SK-N-SH (cell line): ENCODE measurements at regions not wholly inside any gene's neighbourhood (a gene's known extent, or its start where the extent isn't known, plus 50 kb on each side); places are given as distances from the start of the nearest gene placed in this dataset.

Experiments used
- CTCF ChIA-PET: fragments of 300-600, 350-600 bp; formaldehyde crosslinking; extraction: SDS; loops from one replicate; lab custom pipeline; 2021; lab: Yijun Ruan, JAX
- POLR2A ChIA-PET: fragments of 350-600 bp; sonication (Branson Sonifier 250); formaldehyde crosslinking; extraction: SDS; loops from one replicate; lab custom pipeline; 2020; ENCODE audit warnings: antibody characterized with exemption, inconsistent platforms; lab: Yijun Ruan, JAX
- DNase-seq: peaks from one replicate; pipeline ENCODE4 v3.0.0; 2012
- H2AFZ ChIP-seq: fragments of 200-600 bp; sonication (generic); 2 replicates; pipeline ENCODE4 v1.8.1; 2016; ENCODE audit warnings: antibody characterized with exemption, mild to moderate bottlenecking, low read depth
- H3F3A ChIP-seq: fragments of 200-600 bp; sonication (generic); replicated peaks from 2 replicates; pipeline ENCODE3; 2016; ENCODE audit warnings: antibody characterized with exemption, mild to moderate bottlenecking; ENCODE audit not compliant: insufficient read depth
- H3K27ac ChIP-seq, 2 experiments: fragments of 200-500 bp in 1 of 2; fragments of 200-600 bp in 1 of 2; sonication (Bioruptor generic) in 1 of 2; sonication (generic), shearing (Covaris generic) in 1 of 2; 2 replicates each; pipeline versions ENCODE4 v1.5.1 to v1.6.1; 2014 to 2016; ENCODE audit warnings: low read depth in 2 of 2, inconsistent platforms in 1 of 2, low read length in 1 of 2, mild to moderate bottlenecking in 1 of 2, mixed read lengths in 1 of 2
- H3K27me3 ChIP-seq: fragments of 200-600 bp; sonication (generic), shearing (Covaris generic); 2 replicates; pipeline ENCODE4 v1.6.1; 2016; ENCODE audit warnings: mixed run types; ENCODE audit not compliant: insufficient read depth
- H3K36me3 ChIP-seq, 2 experiments: fragments of 200-500 bp in 1 of 2; fragments of 200-600 bp in 1 of 2; sonication (Bioruptor generic) in 1 of 2; sonication (generic) in 1 of 2; replicated peaks in 1 of 2; 2 replicates each; pipeline versions ENCODE3 to v1.5.1; 2014 to 2016; ENCODE audit warnings: low read length in 1 of 2, mild to moderate bottlenecking in 1 of 2; ENCODE audit not compliant: insufficient read depth in 2 of 2, control insufficient read depth in 1 of 2
- H3K4me1 ChIP-seq, 2 experiments: fragments of 200-500 bp in 1 of 2; fragments of 200-600 bp in 1 of 2; sonication (Bioruptor generic) in 1 of 2; sonication (generic), shearing (Covaris generic) in 1 of 2; 2 replicates each; pipeline versions ENCODE4 v1.5.1 to v1.6.1; 2014 to 2016; ENCODE audit warnings: low read depth in 1 of 2, low read length in 1 of 2, mixed run types in 1 of 2; ENCODE audit not compliant: insufficient read depth in 2 of 2, control insufficient read depth in 1 of 2
- H3K4me2 ChIP-seq: fragments of 200-600 bp; sonication (generic), shearing (Covaris generic); 2 replicates; pipeline ENCODE4 v1.6.1; 2017; ENCODE audit warnings: mixed run types
- H3K4me3 ChIP-seq, 2 experiments: fragments of 200-500 bp in 1 of 2; fragments of 200-600 bp in 1 of 2; sonication (Bioruptor generic) in 1 of 2; sonication (generic), shearing (Covaris generic) in 1 of 2; 2 replicates each; pipeline versions ENCODE4 v1.5.1 to v1.8.1; 2014 to 2016; ENCODE audit warnings: low read depth in 2 of 2, inconsistent platforms in 1 of 2, low read length in 1 of 2, mild to moderate bottlenecking in 1 of 2, mixed read lengths in 1 of 2, moderate library complexity in 1 of 2
- H3K79me2 ChIP-seq: fragments of 200-600 bp; sonication (generic); 2 replicates; pipeline ENCODE4 v1.8.1; 2017; ENCODE audit warnings: mild to moderate bottlenecking; ENCODE audit not compliant: insufficient read depth
- H3K9ac ChIP-seq: fragments of 200-600 bp; sonication (generic); 2 replicates; pipeline ENCODE4 v1.6.1; 2017; ENCODE audit warnings: mixed run types
- H3K9me2 ChIP-seq: fragments of 200-600 bp; sonication (generic); 2 replicates; pipeline ENCODE4 v1.6.1; 2017; ENCODE audit warnings: mixed run types
- H3K9me3 ChIP-seq: fragments of 200-600 bp; sonication (generic); 2 replicates; pipeline ENCODE4 v1.6.1; 2017; ENCODE audit warnings: mixed run types, mild to moderate bottlenecking, moderate library complexity
- H4K20me1 ChIP-seq: fragments of 200-600 bp; sonication (generic); 2 replicates; pipeline ENCODE4 v1.6.1; 2017; ENCODE audit warnings: mild to moderate bottlenecking, mixed run types; ENCODE audit not compliant: insufficient read depth
- ELF1 ChIP-seq: IDR thresholded peaks from 2 replicates; pipeline ENCODE4 v1.4.0; 2012
- EP300 ChIP-seq, 2 experiments: IDR thresholded peaks; 2 replicates each; pipeline versions ENCODE4 v1.4.0 to v1.6.1; 2012; ENCODE audit warnings: borderline replicate concordance in 1 of 2, low read depth in 1 of 2, low read length in 1 of 2
- EZH2phosphoT487 ChIP-seq: fragments of 200-600 bp; sonication (generic); IDR thresholded peaks from 2 replicates; pipeline ENCODE4 v1.6.1; 2017; ENCODE audit warnings: low read depth, mixed run types, mild to moderate bottlenecking, antibody characterized with exemption, moderate library complexity, borderline replicate concordance
- FOXJ3 ChIP-seq: sonication (generic); formaldehyde crosslinking; IDR thresholded peaks from 2 replicates; pipeline ENCODE4 v1.5.1; 2020; ENCODE audit warnings: mild to moderate bottlenecking, missing genetic modification reagents
- GATA2 ChIP-seq: sonication (generic); formaldehyde crosslinking; IDR thresholded peaks from 2 replicates; pipeline ENCODE4 v1.5.0; 2020; ENCODE audit warnings: mild to moderate bottlenecking, missing genetic modification reagents
- NFIC ChIP-seq: IDR thresholded peaks from 2 replicates; pipeline ENCODE4 v1.4.0; 2012; ENCODE audit warnings: borderline replicate concordance
- NRF1 ChIP-seq: IDR thresholded peaks from 2 replicates; pipeline ENCODE4 v1.6.1; 2012; ENCODE audit warnings: low read depth, mild to moderate bottlenecking, low read length
- RAD21 ChIP-seq: IDR thresholded peaks from 2 replicates; pipeline ENCODE4 v1.6.1; 2012; ENCODE audit warnings: mild to moderate bottlenecking, low read length
- SIN3A ChIP-seq: IDR thresholded peaks from 2 replicates; pipeline ENCODE4 v1.6.1; 2012; ENCODE audit warnings: low read depth, mild to moderate bottlenecking, low read length, moderate library complexity, borderline replicate concordance
- TCF12 ChIP-seq: IDR thresholded peaks from 2 replicates; pipeline ENCODE4 v1.4.0; 2012
- TEAD4 ChIP-seq: IDR thresholded peaks from 2 replicates; pipeline ENCODE4 v1.4.0; 2012; ENCODE audit warnings: mild to moderate bottlenecking, borderline replicate concordance; ENCODE audit not compliant: insufficient read depth
- WGBS: methylation state at CpG from one replicate; pipeline ENCODE4 v1.1.6; 2017; ENCODE audit warnings: low lambda C conversion rate; 5-methylcytosine and 5-hydroxymethylcytosine counted together
- TF ChIP-seq, protein P1 (sequence below): IDR thresholded peaks from 2 replicates; pipeline ENCODE4 v1.4.0; 2012; ENCODE audit warnings: low read depth, borderline replicate concordance
- TF ChIP-seq, protein P2 (sequence below): IDR thresholded peaks from 2 replicates; pipeline ENCODE4 v1.6.1; 2012; ENCODE audit warnings: mild to moderate bottlenecking, low read depth, low read length, moderate library complexity
- TF ChIP-seq, protein P3 (sequence below): fragments of 150-350 bp; IDR thresholded peaks from 2 replicates; pipeline ENCODE4 v1.6.1; 2016; ENCODE audit warnings: mild to moderate bottlenecking, low read depth, low read length
- TF ChIP-seq, protein P4 (sequence below): fragments of 150-350 bp; IDR thresholded peaks from 2 replicates; pipeline ENCODE4 v1.6.1; 2017; ENCODE audit warnings: antibody characterized with exemption, low read length, low read depth, borderline replicate concordance
- TF ChIP-seq, protein P5 (sequence below): IDR thresholded peaks from 2 replicates; pipeline ENCODE4 v1.4.0; 2012; ENCODE audit warnings: low read depth, borderline replicate concordance
- TF ChIP-seq, protein P6 (sequence below): IDR thresholded peaks from 2 replicates; pipeline ENCODE4 v1.4.0; 2012; ENCODE audit warnings: low read depth

DNA sequence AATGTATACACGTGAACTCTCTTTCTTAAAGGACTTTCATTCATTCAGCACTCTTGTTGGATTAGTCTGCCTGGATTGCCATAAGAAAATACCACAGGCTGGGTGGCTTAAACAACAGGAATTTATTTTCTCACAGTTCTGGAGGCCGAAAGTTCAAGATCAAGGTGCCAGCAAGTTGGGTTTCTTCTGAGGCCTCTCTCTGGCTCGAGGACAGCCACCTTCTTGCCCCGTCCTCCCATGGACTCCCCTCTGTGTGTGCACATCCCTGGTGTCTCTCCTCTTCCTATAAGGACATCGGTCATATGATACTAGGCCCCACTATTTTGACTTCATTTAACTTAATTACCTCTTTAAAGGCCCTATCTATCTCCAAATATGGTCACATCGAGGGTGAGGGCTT lies 110.4 kb upstream of the BMPER start:
- H3K4me3 ChIP-seq, result no peak overlapping the region
- no peak for TF ChIP-seq GATA2 (CRISPR knock-in tag)
- no peak overlapping the region for H3K4me2 ChIP-seq
- peaks cover 0 to 27% of the 10 kb centered on the region in 2 experiments; a peak in 2 of 4 replicates for H3K4me1 ChIP-seq
- no peak overlapping the region for H2AFZ ChIP-seq
- no peaks in the 10 kb centered on the region for H4K20me1 ChIP-seq
- no peaks in the 10 kb centered on the region for H3K79me2 ChIP-seq
- ChIA-PET CTCF (interaction anchor here (4.0 kb wide), 1 partner anchor 12 kb away, joined by 14 read pairs; no protein-coding TSS in a partner anchor), POLR2A (interaction anchor here (1.3 kb wide), 1 partner anchor 46 kb away, joined by 4 read pairs; no protein-coding TSS in a partner anchor)
- no peaks in the 10 kb centered on the region for H3K9me2 ChIP-seq
- H3K9ac ChIP-seq, result no peak overlapping the region
- DNase-seq, result no peak
- H3K27ac ChIP-seq, result no peak overlapping the region; a peak in 1 of 4 replicates
- H3K27me3 ChIP-seq, result no peaks in the 10 kb centered on the region
- no peaks in the 10 kb centered on the region for H3K9me3 ChIP-seq
- H3F3A ChIP-seq, result no peaks in the 10 kb centered on the region
- 67% methylated on average over 6 of the region's 6 CpGs for WGBS
- H3K36me3 ChIP-seq, result no peaks in the 10 kb centered on the region

DNA sequence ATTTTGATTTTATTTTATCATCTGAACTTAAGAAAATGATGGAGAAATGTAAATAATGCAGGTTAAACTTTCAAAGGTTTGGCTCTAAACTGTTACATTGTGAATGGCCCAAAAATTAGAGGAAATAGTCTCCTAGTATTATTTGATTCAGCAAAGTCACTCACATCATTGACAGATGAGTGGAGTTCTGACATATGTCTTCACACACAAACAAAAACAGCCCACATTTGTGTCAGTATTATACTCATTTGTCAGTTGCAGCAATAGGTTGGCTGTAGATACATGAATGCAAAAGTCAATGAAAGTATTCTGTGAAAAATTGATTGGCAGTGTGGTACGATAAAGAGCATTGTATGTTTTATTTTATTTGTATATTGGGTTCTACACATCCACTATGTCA lies 108.8 kb upstream of the BMPER start:
- Histone ChIP-seq H3K4me1 (peaks cover 0 to 27% of the 10 kb centered on the region in 2 experiments; a peak in 2 of 4 replicates), H3K27me3 (no peaks in the 10 kb centered on the region), H4K20me1 (no peaks in the 10 kb centered on the region), H3K9me2 (no peaks in the 10 kb centered on the region), H3K9me3 (no peaks in the 10 kb centered on the region), H3K4me3 (no peak overlapping the region), H3K9ac (no peak overlapping the region), H3K4me2 (no peak overlapping the region), H3F3A (no peaks in the 10 kb centered on the region), H2AFZ (no peak overlapping the region), H3K36me3 (no peaks in the 10 kb centered on the region), H3K79me2 (no peaks in the 10 kb centered on the region), H3K27ac (no peak overlapping the region)
- CTCF ChIA-PET, result interaction anchor here (4.0 kb wide), 1 partner anchor 11 kb away, joined by 14 read pairs; no protein-coding TSS in a partner anchor
- no peak for DNase-seq
- POLR2A ChIA-PET, result interaction anchor here (1.3 kb wide), 1 partner anchor 48 kb away, joined by 4 read pairs; no protein-coding TSS in a partner anchor
- 90% methylated on average over 1 of the region's 1 CpG for WGBS
- TF ChIP-seq EZH2phosphoT487 (no peak), SIN3A (no peak), NRF1 (no peak), NFIC (no peak), TEAD4 (no peak), FOXJ3 (no peak), TCF12 (no peak), EP300 (IDR thresholded peaks at IDR 0.05; ENCODE audit: borderline replicate concordance in 1 of 2, low read depth in 1 of 2, low read length in 1 of 2) (no peak), ELF1 (no peak), RAD21 (no peak)
- TF ChIP-seq, protein P1, sequence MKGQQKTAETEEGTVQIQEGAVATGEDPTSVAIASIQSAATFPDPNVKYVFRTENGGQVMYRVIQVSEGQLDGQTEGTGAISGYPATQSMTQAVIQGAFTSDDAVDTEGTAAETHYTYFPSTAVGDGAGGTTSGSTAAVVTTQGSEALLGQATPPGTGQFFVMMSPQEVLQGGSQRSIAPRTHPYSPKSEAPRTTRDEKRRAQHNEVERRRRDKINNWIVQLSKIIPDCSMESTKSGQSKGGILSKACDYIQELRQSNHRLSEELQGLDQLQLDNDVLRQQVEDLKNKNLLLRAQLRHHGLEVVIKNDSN, result no peak
- TF ChIP-seq, protein P2, sequence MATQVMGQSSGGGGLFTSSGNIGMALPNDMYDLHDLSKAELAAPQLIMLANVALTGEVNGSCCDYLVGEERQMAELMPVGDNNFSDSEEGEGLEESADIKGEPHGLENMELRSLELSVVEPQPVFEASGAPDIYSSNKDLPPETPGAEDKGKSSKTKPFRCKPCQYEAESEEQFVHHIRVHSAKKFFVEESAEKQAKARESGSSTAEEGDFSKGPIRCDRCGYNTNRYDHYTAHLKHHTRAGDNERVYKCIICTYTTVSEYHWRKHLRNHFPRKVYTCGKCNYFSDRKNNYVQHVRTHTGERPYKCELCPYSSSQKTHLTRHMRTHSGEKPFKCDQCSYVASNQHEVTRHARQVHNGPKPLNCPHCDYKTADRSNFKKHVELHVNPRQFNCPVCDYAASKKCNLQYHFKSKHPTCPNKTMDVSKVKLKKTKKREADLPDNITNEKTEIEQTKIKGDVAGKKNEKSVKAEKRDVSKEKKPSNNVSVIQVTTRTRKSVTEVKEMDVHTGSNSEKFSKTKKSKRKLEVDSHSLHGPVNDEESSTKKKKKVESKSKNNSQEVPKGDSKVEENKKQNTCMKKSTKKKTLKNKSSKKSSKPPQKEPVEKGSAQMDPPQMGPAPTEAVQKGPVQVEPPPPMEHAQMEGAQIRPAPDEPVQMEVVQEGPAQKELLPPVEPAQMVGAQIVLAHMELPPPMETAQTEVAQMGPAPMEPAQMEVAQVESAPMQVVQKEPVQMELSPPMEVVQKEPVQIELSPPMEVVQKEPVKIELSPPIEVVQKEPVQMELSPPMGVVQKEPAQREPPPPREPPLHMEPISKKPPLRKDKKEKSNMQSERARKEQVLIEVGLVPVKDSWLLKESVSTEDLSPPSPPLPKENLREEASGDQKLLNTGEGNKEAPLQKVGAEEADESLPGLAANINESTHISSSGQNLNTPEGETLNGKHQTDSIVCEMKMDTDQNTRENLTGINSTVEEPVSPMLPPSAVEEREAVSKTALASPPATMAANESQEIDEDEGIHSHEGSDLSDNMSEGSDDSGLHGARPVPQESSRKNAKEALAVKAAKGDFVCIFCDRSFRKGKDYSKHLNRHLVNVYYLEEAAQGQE, result no peak
- TF ChIP-seq, protein P3, sequence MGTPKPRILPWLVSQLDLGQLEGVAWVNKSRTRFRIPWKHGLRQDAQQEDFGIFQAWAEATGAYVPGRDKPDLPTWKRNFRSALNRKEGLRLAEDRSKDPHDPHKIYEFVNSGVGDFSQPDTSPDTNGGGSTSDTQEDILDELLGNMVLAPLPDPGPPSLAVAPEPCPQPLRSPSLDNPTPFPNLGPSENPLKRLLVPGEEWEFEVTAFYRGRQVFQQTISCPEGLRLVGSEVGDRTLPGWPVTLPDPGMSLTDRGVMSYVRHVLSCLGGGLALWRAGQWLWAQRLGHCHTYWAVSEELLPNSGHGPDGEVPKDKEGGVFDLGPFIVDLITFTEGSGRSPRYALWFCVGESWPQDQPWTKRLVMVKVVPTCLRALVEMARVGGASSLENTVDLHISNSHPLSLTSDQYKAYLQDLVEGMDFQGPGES, result no peak
- TF ChIP-seq, protein P4, sequence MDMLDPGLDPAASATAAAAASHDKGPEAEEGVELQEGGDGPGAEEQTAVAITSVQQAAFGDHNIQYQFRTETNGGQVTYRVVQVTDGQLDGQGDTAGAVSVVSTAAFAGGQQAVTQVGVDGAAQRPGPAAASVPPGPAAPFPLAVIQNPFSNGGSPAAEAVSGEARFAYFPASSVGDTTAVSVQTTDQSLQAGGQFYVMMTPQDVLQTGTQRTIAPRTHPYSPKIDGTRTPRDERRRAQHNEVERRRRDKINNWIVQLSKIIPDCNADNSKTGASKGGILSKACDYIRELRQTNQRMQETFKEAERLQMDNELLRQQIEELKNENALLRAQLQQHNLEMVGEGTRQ, result no peak
- TF ChIP-seq, protein P5, sequence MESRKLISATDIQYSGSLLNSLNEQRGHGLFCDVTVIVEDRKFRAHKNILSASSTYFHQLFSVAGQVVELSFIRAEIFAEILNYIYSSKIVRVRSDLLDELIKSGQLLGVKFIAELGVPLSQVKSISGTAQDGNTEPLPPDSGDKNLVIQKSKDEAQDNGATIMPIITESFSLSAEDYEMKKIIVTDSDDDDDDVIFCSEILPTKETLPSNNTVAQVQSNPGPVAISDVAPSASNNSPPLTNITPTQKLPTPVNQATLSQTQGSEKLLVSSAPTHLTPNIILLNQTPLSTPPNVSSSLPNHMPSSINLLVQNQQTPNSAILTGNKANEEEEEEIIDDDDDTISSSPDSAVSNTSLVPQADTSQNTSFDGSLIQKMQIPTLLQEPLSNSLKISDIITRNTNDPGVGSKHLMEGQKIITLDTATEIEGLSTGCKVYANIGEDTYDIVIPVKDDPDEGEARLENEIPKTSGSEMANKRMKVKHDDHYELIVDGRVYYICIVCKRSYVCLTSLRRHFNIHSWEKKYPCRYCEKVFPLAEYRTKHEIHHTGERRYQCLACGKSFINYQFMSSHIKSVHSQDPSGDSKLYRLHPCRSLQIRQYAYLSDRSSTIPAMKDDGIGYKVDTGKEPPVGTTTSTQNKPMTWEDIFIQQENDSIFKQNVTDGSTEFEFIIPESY, result no peak
- TF ChIP-seq, protein P6, sequence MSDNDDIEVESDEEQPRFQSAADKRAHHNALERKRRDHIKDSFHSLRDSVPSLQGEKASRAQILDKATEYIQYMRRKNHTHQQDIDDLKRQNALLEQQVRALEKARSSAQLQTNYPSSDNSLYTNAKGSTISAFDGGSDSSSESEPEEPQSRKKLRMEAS, result no peak
